ENCODE measurements at regions not wholly inside any gene's neighbourhood (a gene's known extent, or its start where the extent isn't known, plus 50 kb on each side); places are given as distances from the start of the nearest gene placed in this dataset.

DNA sequence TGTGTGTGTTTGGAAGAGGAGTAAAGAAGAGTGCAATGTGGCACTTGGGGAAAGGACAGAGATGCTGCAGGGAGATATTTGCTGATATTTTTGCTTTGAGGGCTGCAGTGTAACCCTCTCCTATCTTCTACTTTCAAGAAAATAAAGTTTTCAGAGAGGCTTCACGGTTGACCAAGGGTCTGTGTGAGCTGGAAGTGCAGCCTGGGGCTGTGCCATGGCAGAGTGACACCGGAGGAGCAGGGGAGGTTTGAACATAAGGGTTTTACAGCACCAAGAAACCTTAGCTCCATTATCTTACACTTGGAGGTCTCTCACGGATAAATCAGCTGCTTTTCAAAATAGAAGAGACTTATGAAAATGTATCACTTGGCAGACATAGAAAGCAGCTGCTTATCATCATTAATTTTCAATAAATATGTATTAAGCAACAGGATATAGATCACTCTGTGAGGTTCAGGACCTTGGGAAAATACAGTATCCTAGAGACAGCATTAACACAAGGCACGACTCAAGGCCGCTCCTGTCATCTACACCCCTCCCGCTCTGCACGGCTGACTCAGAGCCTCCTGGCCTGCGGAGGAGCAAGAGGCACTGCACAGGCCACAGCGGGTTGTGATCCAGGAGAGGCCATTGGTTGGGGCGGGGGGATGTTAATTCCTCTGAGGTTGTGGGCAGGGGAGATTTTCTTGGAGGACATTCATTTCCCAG lies 127.8 kb downstream of the COPS8 start:
- no peak for TF ChIP-seq POLR2A (IDR thresholded peaks at IDR 0.05)
- TF ChIP-seq, protein P1, sequence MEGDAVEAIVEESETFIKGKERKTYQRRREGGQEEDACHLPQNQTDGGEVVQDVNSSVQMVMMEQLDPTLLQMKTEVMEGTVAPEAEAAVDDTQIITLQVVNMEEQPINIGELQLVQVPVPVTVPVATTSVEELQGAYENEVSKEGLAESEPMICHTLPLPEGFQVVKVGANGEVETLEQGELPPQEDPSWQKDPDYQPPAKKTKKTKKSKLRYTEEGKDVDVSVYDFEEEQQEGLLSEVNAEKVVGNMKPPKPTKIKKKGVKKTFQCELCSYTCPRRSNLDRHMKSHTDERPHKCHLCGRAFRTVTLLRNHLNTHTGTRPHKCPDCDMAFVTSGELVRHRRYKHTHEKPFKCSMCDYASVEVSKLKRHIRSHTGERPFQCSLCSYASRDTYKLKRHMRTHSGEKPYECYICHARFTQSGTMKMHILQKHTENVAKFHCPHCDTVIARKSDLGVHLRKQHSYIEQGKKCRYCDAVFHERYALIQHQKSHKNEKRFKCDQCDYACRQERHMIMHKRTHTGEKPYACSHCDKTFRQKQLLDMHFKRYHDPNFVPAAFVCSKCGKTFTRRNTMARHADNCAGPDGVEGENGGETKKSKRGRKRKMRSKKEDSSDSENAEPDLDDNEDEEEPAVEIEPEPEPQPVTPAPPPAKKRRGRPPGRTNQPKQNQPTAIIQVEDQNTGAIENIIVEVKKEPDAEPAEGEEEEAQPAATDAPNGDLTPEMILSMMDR (IDR thresholded peaks at IDR 0.05) = no peak
- no peak for DNase-seq

DNA sequence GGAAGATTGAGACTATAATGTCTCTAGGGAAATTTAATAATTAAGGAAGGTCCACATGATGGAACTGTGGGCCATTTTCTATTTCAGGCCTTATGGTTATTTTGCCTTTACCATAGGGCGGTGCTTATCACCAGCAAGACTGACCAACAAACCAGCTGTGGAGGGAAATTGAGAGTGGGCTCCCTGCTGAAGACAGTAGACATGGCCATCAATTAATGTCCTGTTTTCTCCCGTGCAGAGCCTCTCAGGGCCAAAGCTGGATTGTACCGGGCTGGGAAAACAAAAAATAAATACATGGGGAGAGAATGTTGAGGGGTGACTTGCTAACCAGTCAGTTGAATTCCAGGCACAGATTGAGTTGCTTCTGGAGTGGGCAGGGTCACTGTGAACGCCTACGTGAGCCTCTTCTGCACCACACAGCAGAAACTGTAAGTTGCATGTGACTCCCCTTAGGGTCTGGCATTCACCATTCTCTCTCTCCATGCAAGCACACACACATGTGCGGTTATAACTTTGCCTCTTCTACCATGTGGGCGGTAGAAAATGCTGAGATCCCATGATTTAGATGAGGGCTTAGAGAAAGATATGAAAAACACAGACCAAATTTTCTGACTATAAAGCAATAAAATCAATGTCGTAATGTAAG lies 128.5 kb downstream of the COPS8 start:
- WGBS, 2 donors = 89% methylated on average over 4 to 8 of the region's 8 CpGs
- Histone ChIP-seq H3K4me1 (peaks cover 0 to 9% (median 2%) of the 10 kb centered on the region in 3 donors), H3K4me3 (no peak overlapping the region), H3K27me3 (peaks cover 0 to 8% (median 0%) of the 10 kb centered on the region in 4 donors), H3K36me3 (no peaks in the 10 kb centered on the region), H3K9me3 (no peaks in the 10 kb centered on the region), H3K27ac (peak overlapping the region in 3 of 4 donors; percentile 7 to 50 (median 45))
- intact Hi-C loops (cut with DNase I) = no loop called here
- DNase-seq = no peak
- TF ChIP-seq POLR2A (IDR thresholded peaks at IDR 0.05) = no peak
- TF ChIP-seq, protein P1 (IDR thresholded peaks at IDR 0.05) = no peak

More for the DNA sequence above, 127.8 kb downstream of the COPS8 start:
- intact Hi-C loops (cut with DNase I) = no loop called here
- Histone ChIP-seq H3K27ac (peak overlapping the region in 3 of 4 donors; percentile 7 to 50 (median 45)), H3K27me3 (peaks cover 0 to 13% (median 0%) of the 10 kb centered on the region in 4 donors), H3K4me1 (peaks cover 0 to 16% (median 2%) of the 10 kb centered on the region in 3 donors), H3K36me3 (no peaks in the 10 kb centered on the region), H3K9me3 (no peaks in the 10 kb centered on the region), H3K4me3 (no peak overlapping the region)
- WGBS, 2 donors = 45 to 58% methylated on average over 10 of the region's 10 CpGs

DNA sequence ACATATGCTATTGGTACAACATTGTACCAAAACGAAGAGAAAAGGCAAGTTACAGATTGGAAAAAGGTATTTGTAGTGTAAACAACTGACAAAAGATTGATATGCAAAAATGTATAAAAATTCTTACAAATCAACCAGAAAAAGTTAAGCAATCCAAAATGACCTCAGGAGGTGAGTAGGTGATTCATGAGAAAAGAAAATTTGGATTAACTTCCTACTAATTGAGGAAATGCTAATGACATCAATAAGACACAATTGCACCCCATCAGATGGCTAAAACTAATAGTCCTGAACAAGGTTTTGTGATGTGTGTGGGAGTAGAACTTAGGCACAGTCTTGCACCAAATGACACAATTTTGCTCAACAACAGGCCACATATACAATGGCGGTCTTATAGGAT lies 129.3 kb downstream of the COPS8 start:
- H3K9me3 ChIP-seq = no peaks in the 10 kb centered on the region
- no peaks in the 10 kb centered on the region for H3K36me3 ChIP-seq
- TF ChIP-seq, protein P1 (IDR thresholded peaks at IDR 0.05) = no peak
- TF ChIP-seq POLR2A (IDR thresholded peaks at IDR 0.05) = no peak
- peaks cover 0 to 9% (median 2%) of the 10 kb centered on the region in 3 donors for H3K4me1 ChIP-seq
- no peak overlapping the region for H3K27ac ChIP-seq
- 65 to 74% methylated on average over 2 of the region's 2 CpGs for WGBS, 2 donors
- intact Hi-C loops (cut with DNase I) = no loop called here
- H3K4me3 ChIP-seq = no peak overlapping the region
- DNase-seq = no peak
- peaks cover 0 to 4% (median 0%) of the 10 kb centered on the region in 4 donors for H3K27me3 ChIP-seq

DNA sequence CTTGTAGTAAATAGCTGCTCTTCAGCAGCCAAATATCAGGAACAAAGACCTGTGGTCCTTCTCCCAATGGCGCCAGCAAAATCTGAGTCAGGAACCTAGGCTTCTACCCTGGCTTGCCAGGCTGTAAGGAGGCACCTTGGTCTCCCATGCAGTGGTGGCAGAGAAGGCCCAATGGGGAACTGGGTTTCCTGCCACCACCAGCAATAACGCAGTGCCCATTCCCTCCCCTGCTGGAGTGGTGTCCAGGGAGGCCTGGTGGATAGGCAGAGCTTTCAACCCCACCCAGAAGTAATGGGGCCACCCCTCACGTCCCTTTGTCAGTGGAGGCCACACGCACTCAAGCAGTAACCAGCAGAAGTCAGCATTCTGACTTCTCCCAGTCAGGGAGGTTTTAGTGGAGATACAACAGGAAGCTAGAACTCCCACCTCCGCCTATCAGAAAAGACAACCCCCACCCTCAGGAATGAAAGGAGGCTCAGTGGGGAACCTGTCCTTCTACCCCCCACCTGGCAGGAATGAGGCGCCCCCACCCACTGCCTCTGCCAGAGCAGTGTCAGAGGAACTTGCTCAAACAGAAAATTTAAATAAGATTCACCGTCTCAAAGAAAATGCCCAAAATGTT lies 132.4 kb downstream of the COPS8 start:
- WGBS, 2 donors = 48 to 68% methylated on average over 2 to 6 of the region's 7 CpGs
- H3K36me3 ChIP-seq = no peaks in the 10 kb centered on the region
- no peak overlapping the region for H3K4me3 ChIP-seq
- H3K4me1 ChIP-seq = peaks cover 2 to 23% (median 2%) of the 10 kb centered on the region in 3 donors
- TF ChIP-seq, protein P1 (IDR thresholded peaks at IDR 0.05) = no peak
- TF ChIP-seq POLR2A (IDR thresholded peaks at IDR 0.05) = no peak
- H3K9me3 ChIP-seq = no peaks in the 10 kb centered on the region
- DNase-seq = no peak
- intact Hi-C loops (cut with DNase I) = no loop called here
- H3K27ac ChIP-seq = no peak overlapping the region
- no peaks in the 10 kb centered on the region for H3K27me3 ChIP-seq

DNA sequence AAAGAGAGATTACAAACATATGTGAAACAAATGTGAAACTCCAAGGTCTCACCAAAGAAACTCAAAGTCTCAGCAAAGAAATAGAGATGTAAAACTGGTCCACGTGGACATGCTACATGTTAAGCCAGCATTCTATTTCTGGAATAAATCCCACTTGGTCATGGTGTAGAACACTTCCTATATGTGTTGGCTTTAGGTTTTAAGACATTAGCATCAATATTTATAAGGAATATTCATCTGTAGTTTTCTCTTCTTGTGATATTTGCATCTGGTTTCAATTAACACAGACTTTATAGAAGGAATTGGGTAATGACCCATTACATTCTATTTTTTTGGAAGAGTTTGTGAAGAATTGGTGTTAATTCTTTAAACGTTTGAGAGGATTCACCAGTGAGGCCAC lies 133.1 kb downstream of the COPS8 start:
- Histone ChIP-seq H3K4me3 (no peak overlapping the region), H3K4me1 (peaks cover 2 to 24% (median 2%) of the 10 kb centered on the region in 3 donors), H3K27ac (peak overlapping the region in 3 of 4 donors; percentile 5 to 10 (median 6)), H3K36me3 (no peaks in the 10 kb centered on the region), H3K9me3 (no peaks in the 10 kb centered on the region), H3K27me3 (no peaks in the 10 kb centered on the region)
- no peak for DNase-seq
- no peak for TF ChIP-seq POLR2A (IDR thresholded peaks at IDR 0.05)
- TF ChIP-seq, protein P1 (IDR thresholded peaks at IDR 0.05) = no peak
- WGBS, 2 donors = 55 to 70% methylated on average over 2 of the region's 2 CpGs
- intact Hi-C loops (cut with DNase I) = no loop called here

All from esophagus squamous epithelium (tissue), 5 donors.